ENCODE measurements at regions not wholly inside any gene's neighbourhood (a gene's known extent, or its start where the extent isn't known, plus 50 kb on each side); places are given as distances from the start of the nearest gene placed in this dataset.
"Not testable (repeated sequence)": the region's sequence is repeated elsewhere in the genome, so short reads cannot be mapped to it uniquely, and the experiment has no call there.

GRCh38 chr6:170038251-170038650 is 252.6 kb downstream of the DLL1 start:
- H3K4me3 ChIP-seq (ENCODE audit: low read length), result no peak overlapping the region
- intact Hi-C loops (cut with micrococcal nuclease), result no loop called here
- no peaks in the 10 kb centered on the region for H3K27me3 ChIP-seq (ENCODE audit: control insufficient read depth, insufficient read depth, low read length)
- Mint-ChIP-seq H3K27ac (no peak overlapping the region), H3K9me3 (peaks cover 0 to 3% of the 10 kb centered on the region in 2 donors), H3K4me3 (no peak overlapping the region), H3K27me3 (ENCODE audit: low read depth in 2 of 2) (peaks cover 4% of the 10 kb centered on the region in 2 donors), H3K4me1 (peaks cover 0 to 10% of the 10 kb centered on the region in 2 donors), H3K36me3 (no peaks in the 10 kb centered on the region)
- H3K4me1 ChIP-seq (ENCODE audit: control insufficient read depth, insufficient read depth, low read length), result no peaks in the 10 kb centered on the region
- WGBS (ENCODE audit: insufficient coverage), result 95% methylated on average over 7 of the region's 7 CpGs
- no peak for TF ChIP-seq CTCF (IDR thresholded peaks at IDR 0.05)
- H3K36me3 ChIP-seq (ENCODE audit: control insufficient read depth, insufficient read depth, low read length), result no peaks in the 10 kb centered on the region
- no peak for ATAC-seq
- H3K27ac ChIP-seq (ENCODE audit: low read length), result no peak overlapping the region
- no peak for DNase-seq
- H3K9me3 ChIP-seq (ENCODE audit: control insufficient read depth, insufficient read depth, low read length), result peaks cover 7% of the 10 kb centered on the region

- 88% methylated on average over 15 of the region's 15 CpGs for WGBS (ENCODE audit: insufficient coverage)
- H3K4me1 ChIP-seq (ENCODE audit: control insufficient read depth, insufficient read depth, low read length), result no peaks in the 10 kb centered on the region
- H3K9me3 ChIP-seq (ENCODE audit: control insufficient read depth, insufficient read depth, low read length), result peaks cover 8% of the 10 kb centered on the region
- H3K36me3 Mint-ChIP-seq, result no peaks in the 10 kb centered on the region
- TF ChIP-seq CTCF (IDR thresholded peaks at IDR 0.05), result no peak
- no peak overlapping the region for H3K4me3 ChIP-seq (ENCODE audit: low read length)
- intact Hi-C loops (cut with micrococcal nuclease), result no loop called here
- H3K27me3 Mint-ChIP-seq (ENCODE audit: low read depth in 2 of 2), result peaks cover 0 to 4% of the 10 kb centered on the region in 2 donors
- no peaks in the 10 kb centered on the region for H3K36me3 ChIP-seq (ENCODE audit: control insufficient read depth, insufficient read depth, low read length)
- no peak overlapping the region for H3K4me3 Mint-ChIP-seq
- H3K9me3 Mint-ChIP-seq, result peaks cover 0 to 3% of the 10 kb centered on the region in 2 donors
- DNase-seq (no peak), ATAC-seq (no peak)
- H3K4me1 Mint-ChIP-seq, result peaks cover 0 to 10% of the 10 kb centered on the region in 2 donors
- H3K27ac ChIP-seq (ENCODE audit: low read length), result no peak overlapping the region
- H3K27me3 ChIP-seq (ENCODE audit: control insufficient read depth, insufficient read depth, low read length), result no peaks in the 10 kb centered on the region
- H3K27ac Mint-ChIP-seq, result no peak overlapping the region
Observed at GRCh38 chr6:170037541-170038250, 253.2 kb downstream of the DLL1 start.

DNA sequence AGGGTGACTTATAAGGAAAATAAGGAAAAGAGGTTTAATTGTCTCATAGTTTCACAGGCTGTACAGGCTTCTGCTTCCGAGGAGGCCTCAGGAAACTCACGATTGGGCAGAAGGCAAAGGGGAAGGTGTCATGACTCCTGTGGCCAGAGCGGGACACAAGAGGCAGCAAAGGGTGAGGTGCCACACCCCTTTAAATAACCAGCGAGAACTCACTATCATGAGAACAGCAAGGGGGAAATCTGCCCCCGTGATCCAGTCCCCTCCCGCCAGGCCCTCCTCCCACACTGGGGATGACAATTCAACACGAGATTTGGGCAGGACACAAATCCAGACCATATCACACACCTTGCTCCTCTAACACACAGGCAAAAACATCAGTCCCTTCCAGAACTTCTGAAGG is 254.0 kb downstream of the DLL1 start:
- no peak for TF ChIP-seq CTCF (IDR thresholded peaks at IDR 0.05)
- peaks cover 0 to 3% of the 10 kb centered on the region in 2 donors for H3K9me3 Mint-ChIP-seq
- whole genome bisulfite sequencing (ENCODE audit: insufficient coverage), result 65% methylated on average over 7 of the region's 7 CpGs

GRCh38 chr6:170036367-170036766 is 254.5 kb downstream of the DLL1 start:
- H3K27ac Mint-ChIP-seq, result not testable (repeated sequence)

More for the DNA sequence above, 254.0 kb downstream of the DLL1 start:
- intact Hi-C loops (cut with micrococcal nuclease), result no loop called here
- Histone ChIP-seq H3K27me3 (ENCODE audit: control insufficient read depth, insufficient read depth, low read length) (no peaks in the 10 kb centered on the region), H3K27ac (ENCODE audit: low read length) (no peak overlapping the region), H3K4me3 (ENCODE audit: low read length) (no peak overlapping the region), H3K36me3 (ENCODE audit: control insufficient read depth, insufficient read depth, low read length) (no peaks in the 10 kb centered on the region), H3K4me1 (ENCODE audit: control insufficient read depth, insufficient read depth, low read length) (no peaks in the 10 kb centered on the region), H3K9me3 (ENCODE audit: control insufficient read depth, insufficient read depth, low read length) (peaks cover 8% of the 10 kb centered on the region)
- ATAC-seq (no peak), DNase-seq (no peak)
- Mint-ChIP-seq H3K4me1 (peaks cover 0 to 10% of the 10 kb centered on the region in 2 donors), H3K4me3 (no peak overlapping the region), H3K36me3 (no peaks in the 10 kb centered on the region), H3K27ac (no peak overlapping the region), H3K27me3 (ENCODE audit: low read depth in 2 of 2) (peaks cover 0 to 4% of the 10 kb centered on the region in 2 donors)

More at GRCh38 chr6:170036367-170036766, 254.5 kb downstream of the DLL1 start:
- ATAC-seq; H3K36me3 ChIP-seq (ENCODE audit: control insufficient read depth, insufficient read depth, low read length); intact Hi-C loops (cut with micrococcal nuclease); H3K36me3 Mint-ChIP-seq; H3K4me3 Mint-ChIP-seq; DNase-seq; H3K4me3 ChIP-seq (ENCODE audit: low read length); H3K27me3 ChIP-seq (ENCODE audit: control insufficient read depth, insufficient read depth, low read length); H3K4me1 ChIP-seq (ENCODE audit: control insufficient read depth, insufficient read depth, low read length); H3K9me3 Mint-ChIP-seq; H3K9me3 ChIP-seq (ENCODE audit: control insufficient read depth, insufficient read depth, low read length); H3K27ac ChIP-seq (ENCODE audit: low read length); H3K27me3 Mint-ChIP-seq (ENCODE audit: low read depth in 2 of 2): not testable (repeated sequence)
- peaks cover 0 to 10% of the 10 kb centered on the region in 2 donors for H3K4me1 Mint-ChIP-seq
- WGBS (ENCODE audit: insufficient coverage), result 74% methylated on average over 1 of the region's 1 CpG

All from natural killer cell (primary cell).